ENCODE measurements at regions not wholly inside any gene's neighbourhood (a gene's known extent, or its start where the extent isn't known, plus 50 kb on each side); places are given as distances from the start of the nearest gene placed in this dataset.

DNA sequence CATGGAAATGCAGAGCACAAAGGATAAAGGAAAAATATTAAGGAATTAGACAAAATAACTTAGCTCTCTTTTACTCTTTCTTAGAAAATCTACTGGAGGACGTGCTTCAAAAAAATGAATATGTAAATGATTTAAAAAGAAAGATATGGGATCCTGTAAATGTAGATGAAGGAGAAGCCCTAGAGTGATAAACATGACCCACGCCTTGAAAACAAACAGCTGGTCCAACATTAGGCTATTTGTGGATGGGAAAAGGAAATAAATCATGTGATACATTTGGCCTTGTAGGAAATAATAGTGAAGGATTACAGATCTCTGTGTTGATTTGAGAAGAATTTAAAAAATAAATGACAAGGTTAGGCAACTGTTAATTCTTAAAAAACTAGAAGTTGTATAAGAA, 492.1 kb upstream of the SLC39A10 start:
- CTCF ChIA-PET (ENCODE audit: partially characterized antibody), result interaction anchor here (1.7 kb wide), 1 partner anchor 21 kb away, joined by 4 read pairs; no protein-coding TSS in a partner anchor

More for the DNA sequence above, 492.1 kb upstream of the SLC39A10 start:
- no peak overlapping the region for H3K9ac ChIP-seq (replicated peaks in 1 of 4; ENCODE audit: extremely low read depth in 1 of 4, low read depth in 3 of 4, low read length in 3 of 4)
- no peaks in the 10 kb centered on the region for H3K4me1 ChIP-seq (replicated peaks in 1 of 4; ENCODE audit: control insufficient read depth in 3 of 4, insufficient read depth in 4 of 4, low read length in 3 of 4)
- H3K79me1 ChIP-seq (ENCODE audit: low read depth, low read length), result no peaks in the 10 kb centered on the region
- FAIRE-seq, result no peak
- no peaks in the 10 kb centered on the region for H3K36me3 ChIP-seq (ENCODE audit: control insufficient read depth in 2 of 4, insufficient read depth in 4 of 4, low read length in 3 of 4)
- H4K91ac ChIP-seq (replicated peaks; ENCODE audit: insufficient read length, low read length), result no peak overlapping the region
- TF ChIP-seq NANOG (IDR thresholded peaks at IDR 0.05; ENCODE audit: insufficient read depth, low read depth, low read length, poor library complexity, severe bottlenecking), result no peak
- no peak for TF ChIP-seq RAD21 (IDR thresholded peaks at IDR 0.05 in 1 of 2, conservative IDR thresholded peaks at IDR 0.05 in 1 of 2; ENCODE audit: low read depth in 2 of 2, low read length in 2 of 2)
- TF ChIP-seq RBBP5 (IDR thresholded peaks at IDR 0.05; ENCODE audit: borderline replicate concordance, low read depth, low read length), result no peak
- TF ChIP-seq CREB1 (IDR thresholded peaks at IDR 0.05), result no peak
- TF ChIP-seq TCF12 (IDR thresholded peaks at IDR 0.05; ENCODE audit: low read depth, low read length), result no peak
- TF ChIP-seq, protein P1, sequence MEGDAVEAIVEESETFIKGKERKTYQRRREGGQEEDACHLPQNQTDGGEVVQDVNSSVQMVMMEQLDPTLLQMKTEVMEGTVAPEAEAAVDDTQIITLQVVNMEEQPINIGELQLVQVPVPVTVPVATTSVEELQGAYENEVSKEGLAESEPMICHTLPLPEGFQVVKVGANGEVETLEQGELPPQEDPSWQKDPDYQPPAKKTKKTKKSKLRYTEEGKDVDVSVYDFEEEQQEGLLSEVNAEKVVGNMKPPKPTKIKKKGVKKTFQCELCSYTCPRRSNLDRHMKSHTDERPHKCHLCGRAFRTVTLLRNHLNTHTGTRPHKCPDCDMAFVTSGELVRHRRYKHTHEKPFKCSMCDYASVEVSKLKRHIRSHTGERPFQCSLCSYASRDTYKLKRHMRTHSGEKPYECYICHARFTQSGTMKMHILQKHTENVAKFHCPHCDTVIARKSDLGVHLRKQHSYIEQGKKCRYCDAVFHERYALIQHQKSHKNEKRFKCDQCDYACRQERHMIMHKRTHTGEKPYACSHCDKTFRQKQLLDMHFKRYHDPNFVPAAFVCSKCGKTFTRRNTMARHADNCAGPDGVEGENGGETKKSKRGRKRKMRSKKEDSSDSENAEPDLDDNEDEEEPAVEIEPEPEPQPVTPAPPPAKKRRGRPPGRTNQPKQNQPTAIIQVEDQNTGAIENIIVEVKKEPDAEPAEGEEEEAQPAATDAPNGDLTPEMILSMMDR (IDR thresholded peaks at IDR 0.05; ENCODE audit: control extremely low read depth in 1 of 3, insufficient read depth in 1 of 3, low read depth in 1 of 3, low read length in 3 of 3), result no peak
- TF ChIP-seq SP1 (IDR thresholded peaks at IDR 0.05; ENCODE audit: low read depth, low read length), result no peak
- no peak for DNase-seq (ENCODE audit: low read depth in 1 of 2, low spot score in 2 of 2)
- H3K56ac ChIP-seq (replicated peaks; ENCODE audit: insufficient read length, low read depth, low read length), result no peak overlapping the region
- no peak overlapping the region for H2AFZ ChIP-seq (ENCODE audit: low read length)
- no peaks in the 10 kb centered on the region for H3K23me2 ChIP-seq (ENCODE audit: low read depth, low read length)
- H3K4ac ChIP-seq (replicated peaks; ENCODE audit: insufficient read length, low read depth, low read length), result no peak overlapping the region
- H2AK5ac ChIP-seq (ENCODE audit: low read depth, low read length), result no peak overlapping the region
- no peak overlapping the region for H3K14ac ChIP-seq (ENCODE audit: insufficient read length)
- 90% methylated on average over 2 of the region's 2 CpGs; no CpG with 5 or more reads in 1 of the 2 experiments for WGBS, 2 experiments (ENCODE audit: extremely low coverage in 1 of 2, insufficient coverage in 1 of 2, insufficient read length in 1 of 2, insufficient replicate concordance in 2 of 2, low coverage in 1 of 2, low lambda C conversion rate in 2 of 2, missing lambda C conversion rate in 1 of 2)
- no peaks in the 10 kb centered on the region for H3K9me3 ChIP-seq (ENCODE audit: insufficient read depth in 2 of 2, low read depth in 1 of 2, low read length in 1 of 2)
- H2BK120ac ChIP-seq (replicated peaks; ENCODE audit: low read depth, low read length), result no peak overlapping the region
- H2BK20ac ChIP-seq (ENCODE audit: low read length), result no peak overlapping the region
- no peak overlapping the region for H3K27ac ChIP-seq (ENCODE audit: low read depth, low read length)
- no peak overlapping the region for H4K8ac ChIP-seq (ENCODE audit: extremely low read depth, insufficient read depth, low read length)
- no peak overlapping the region for H3K4me2 ChIP-seq (ENCODE audit: insufficient read depth in 1 of 2, low read depth in 2 of 2, low read length in 2 of 2)
- no peak overlapping the region for H3K4me3 ChIP-seq (ENCODE audit: extremely low read depth in 1 of 4, insufficient read depth in 2 of 4, low read depth in 3 of 4, low read length in 4 of 4)
- H3K79me2 ChIP-seq (ENCODE audit: control insufficient read depth in 1 of 2, insufficient read depth in 2 of 2, low read length in 2 of 2), result no peaks in the 10 kb centered on the region
- H2BK5ac ChIP-seq (ENCODE audit: low read depth, low read length), result no peak overlapping the region
- no peak overlapping the region for H3K23ac ChIP-seq (ENCODE audit: insufficient read length)
- H4K5ac ChIP-seq (ENCODE audit: insufficient read length, low read depth, low read length), result no peak overlapping the region
- POLR2A ChIA-PET (ENCODE audit: partially characterized antibody), result no interaction called here
- H2BK12ac ChIP-seq (ENCODE audit: low read depth, low read length), result no peak overlapping the region
- no peak overlapping the region for H3K18ac ChIP-seq (ENCODE audit: extremely low read depth, low read length)
- H4K20me1 ChIP-seq (replicated peaks in 1 of 2; ENCODE audit: control insufficient read depth in 1 of 2, insufficient read depth in 2 of 2, low read length in 2 of 2), result no peaks in the 10 kb centered on the region
- H2BK15ac ChIP-seq (ENCODE audit: low read length), result no peak overlapping the region
- peaks cover 0 to 1% (median 0%) of the 10 kb centered on the region in 4 experiments; a peak in 1 of 7 replicates for H3K27me3 ChIP-seq (replicated peaks in 1 of 4; ENCODE audit: control insufficient read depth in 3 of 4, extremely low read depth in 1 of 4, insufficient read depth in 3 of 4, low read length in 3 of 4)
